Inflammatory macrophage treated with lipopolysaccharide for 4 hours (primary cell): ENCODE measurements at regions not wholly inside any gene's neighbourhood (a gene's known extent, or its start where the extent isn't known, plus 50 kb on each side); places are given as distances from the start of the nearest gene placed in this dataset.

ENCODE experiments used
- DNase-seq: peaks from one replicate; pipeline ENCODE4 v3.0.0-alpha.2; 2020

GRCh38 chr7:156257904-156258303, 382.7 kb upstream of the RNF32 start:
- DNase-seq, result no peak

GRCh38 chr7:156255635-156256034, 384.9 kb upstream of the RNF32 start:
- DNase-seq, result no peak

- DNase-seq, result no peak
Measured at GRCh38 chr7:156251861-156252260, 388.7 kb upstream of the RNF32 start.

GRCh38 chr7:156240532-156240931, 400.0 kb upstream of the RNF32 start:
- DNase-seq, result no peak

- no peak for DNase-seq
Measured at GRCh38 chr7:156238366-156239133, 402.0 kb upstream of the RNF32 start.

- DNase-seq, result no peak
Measured at GRCh38 chr7:156237614-156238013, 403.0 kb upstream of the RNF32 start.

- DNase-seq, result no peak
Measured at GRCh38 chr7:156236936-156237599, 403.5 kb upstream of the RNF32 start.

- no peak for DNase-seq
Measured at GRCh38 chr7:156236181-156236889, 404.2 kb upstream of the RNF32 start.

GRCh38 chr7:156234666-156235494, 405.7 kb upstream of the RNF32 start:
- no peak for DNase-seq

GRCh38 chr7:156234192-156234591, 406.4 kb upstream of the RNF32 start:
- DNase-seq, result no peak

- no peak for DNase-seq
Measured at GRCh38 chr7:156232931-156233705, 407.5 kb upstream of the RNF32 start.

- DNase-seq, result no peak
Measured at GRCh38 chr7:156230576-156230975, 410.0 kb upstream of the RNF32 start.

GRCh38 chr7:156224833-156225225, 412.6 kb upstream of the SHH start:
- DNase-seq, result no peak

- DNase-seq, result no peak
Measured at GRCh38 chr7:156223935-156224832, 411.9 kb upstream of the SHH start.

- no peak for DNase-seq
Measured at GRCh38 chr7:156222611-156223010, 410.3 kb upstream of the SHH start.

GRCh38 chr7:156222151-156222550, 409.9 kb upstream of the SHH start:
- no peak for DNase-seq

GRCh38 chr7:156220701-156221100, 408.4 kb upstream of the SHH start:
- DNase-seq, result no peak

- no peak for DNase-seq
Measured at GRCh38 chr7:156220078-156220605, 407.9 kb upstream of the SHH start.

GRCh38 chr7:156219307-156220077, 407.2 kb upstream of the SHH start:
- no peak for DNase-seq
